Medulla oblongata (tissue), 1 donor: ENCODE measurements at regions not wholly inside any gene's neighbourhood (a gene's known extent, or its start where the extent isn't known, plus 50 kb on each side); places are given as distances from the start of the nearest gene placed in this dataset.
"Not testable (repeated sequence)": the region's sequence is repeated elsewhere in the genome, so short reads cannot be mapped to it uniquely, and the experiment has no call there.

Experiments used
- DNase-seq: peaks from one replicate; pipeline ENCODE4 v3.0.0-alpha.2; 2015; ENCODE audit errors: extremely low spot score

DNA sequence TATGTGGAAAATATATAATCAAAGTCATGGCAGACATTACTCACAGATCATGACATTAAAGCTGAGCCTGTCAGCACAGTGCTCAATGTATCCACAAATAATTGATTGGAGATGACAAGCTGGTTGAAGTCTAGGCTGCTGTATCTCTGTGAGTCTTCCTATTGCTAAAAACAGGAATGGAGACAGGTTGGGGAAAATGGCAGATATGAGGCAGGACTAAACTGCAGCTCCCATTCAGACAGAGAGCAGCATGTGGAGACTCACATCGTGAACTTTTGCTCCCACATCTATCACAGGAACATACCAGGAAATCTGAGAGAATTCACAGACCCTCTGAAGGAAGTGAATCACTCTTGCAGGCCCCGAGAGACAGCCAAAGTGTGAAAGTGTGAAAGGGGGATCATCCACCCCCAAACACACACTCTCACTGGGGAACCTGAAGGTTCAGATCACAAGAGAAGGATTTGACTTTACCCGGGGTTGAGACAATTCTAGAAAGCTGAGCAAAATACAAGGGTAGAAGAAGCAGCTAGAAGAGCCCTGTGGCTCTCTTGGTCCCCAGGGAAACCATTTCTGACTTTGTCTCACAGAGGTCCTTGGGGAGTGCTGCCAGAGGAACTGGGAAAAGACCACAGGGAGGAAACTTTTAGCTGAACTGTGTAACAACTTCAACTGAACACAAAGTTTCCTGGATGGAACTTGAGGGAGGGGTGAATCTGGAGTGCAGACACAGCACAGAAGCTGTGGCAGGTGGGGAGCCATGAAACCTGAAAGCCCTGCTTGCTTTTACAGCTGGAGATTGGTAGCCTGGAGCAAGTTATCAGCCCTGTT lies 173.4 kb downstream of the S1PR1 start:
- DNase-seq: no peak

GRCh38 chr1:101420406-101420805 lies 183.6 kb downstream of the S1PR1 start:
- no peak for DNase-seq

DNA sequence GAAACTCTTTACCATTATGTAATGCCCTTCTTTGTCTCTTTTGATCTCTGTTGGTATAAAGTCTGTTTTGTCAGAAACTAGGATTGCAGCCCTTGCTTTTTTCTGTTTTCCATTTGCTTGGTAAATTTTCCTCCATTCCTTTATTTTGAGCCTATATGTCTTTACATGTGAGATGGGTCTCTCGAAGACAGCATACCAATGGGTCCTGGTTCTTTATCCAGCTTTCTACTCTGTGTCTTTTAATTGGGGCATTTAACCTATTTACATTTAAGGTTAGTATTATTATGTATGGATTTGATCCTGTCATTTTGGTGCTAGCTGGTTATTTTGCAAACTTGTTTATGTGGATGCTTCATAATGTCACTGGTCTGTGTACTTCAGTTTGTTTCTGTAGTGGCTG lies 191.3 kb downstream of the S1PR1 start:
- DNase-seq: not testable (repeated sequence)

GRCh38 chr1:101428562-101428961 lies 191.7 kb downstream of the S1PR1 start:
- no peak for DNase-seq

DNA sequence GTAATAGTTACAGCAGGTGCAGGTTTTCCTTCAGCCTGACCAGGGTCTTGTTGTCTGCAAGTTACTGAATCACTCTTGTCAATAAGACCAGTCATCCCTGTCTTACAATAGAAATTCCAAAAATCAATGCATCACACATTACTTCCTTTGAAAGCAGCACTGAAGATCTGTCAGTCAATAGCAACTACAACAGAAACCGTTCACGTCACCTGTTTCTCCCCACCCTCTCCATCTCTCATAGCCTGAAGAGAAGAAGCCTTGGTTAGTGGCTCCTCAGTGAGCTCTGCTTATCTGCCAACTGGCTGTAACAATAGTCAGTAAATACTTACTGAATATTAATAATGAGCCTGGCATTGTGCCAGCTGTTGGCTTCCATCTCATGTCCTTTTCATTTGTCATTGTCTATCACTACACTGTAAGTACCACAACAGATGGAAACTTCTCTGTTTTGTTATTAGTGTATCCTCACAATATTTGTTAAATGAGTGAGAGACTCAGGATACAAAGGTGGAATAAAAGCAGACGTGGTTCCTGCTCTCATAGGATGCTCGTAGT lies 195.2 kb downstream of the S1PR1 start:
- DNase-seq: no peak

- no peak for DNase-seq
These were observed 199.2 kb downstream of the S1PR1 start for GRCh38 chr1:101435831-101436511.

GRCh38 chr1:101437800-101438199 lies 201.0 kb downstream of the S1PR1 start:
- no peak for DNase-seq

DNA sequence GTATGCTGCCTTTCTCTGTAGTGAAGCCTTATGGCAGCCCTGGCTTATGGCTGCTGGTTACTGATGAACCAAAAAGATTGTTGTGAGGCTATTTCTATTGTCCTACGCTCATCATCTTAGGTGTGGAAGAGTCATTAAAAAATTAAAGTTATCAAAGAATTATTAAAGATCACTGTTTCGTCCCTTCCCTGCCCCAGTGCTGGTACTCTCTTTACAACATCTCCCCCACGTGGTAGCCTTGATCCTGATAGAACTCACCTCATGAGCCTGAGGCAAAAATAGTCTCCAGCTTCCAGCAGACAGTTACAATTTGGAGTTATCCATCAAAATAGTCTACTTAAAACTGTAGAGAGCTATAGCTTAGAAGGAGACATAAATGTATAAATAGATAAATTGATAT lies 201.5 kb downstream of the S1PR1 start:
- no peak for DNase-seq

- DNase-seq: no peak
These were observed 203.7 kb downstream of the S1PR1 start for GRCh38 chr1:101440485-101440884.

DNA sequence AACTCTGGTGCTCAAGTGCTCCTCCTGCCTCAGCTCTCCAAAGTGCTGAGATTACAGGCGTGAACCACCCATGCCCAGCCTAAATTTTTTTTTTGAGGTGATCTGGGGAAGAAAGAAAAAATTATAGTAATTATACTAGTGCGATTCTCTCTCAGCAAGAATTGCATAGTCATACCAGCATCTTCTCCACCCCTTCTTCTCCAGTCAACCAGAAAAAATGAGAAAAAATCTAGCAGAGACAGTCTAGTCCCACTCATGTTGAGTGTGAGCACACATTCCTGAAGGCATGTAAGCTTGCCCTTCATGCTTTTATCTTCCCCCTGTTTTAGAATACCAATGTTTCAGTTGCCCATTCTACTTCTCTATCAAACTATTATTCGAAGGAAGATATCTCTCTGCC lies 207.6 kb downstream of the S1PR1 start:
- DNase-seq: no peak

- DNase-seq: no peak
These were observed 208.2 kb downstream of the S1PR1 start for GRCh38 chr1:101444873-101445618.

GRCh38 chr1:101448018-101448417 lies 211.2 kb downstream of the S1PR1 start:
- DNase-seq: no peak

DNA sequence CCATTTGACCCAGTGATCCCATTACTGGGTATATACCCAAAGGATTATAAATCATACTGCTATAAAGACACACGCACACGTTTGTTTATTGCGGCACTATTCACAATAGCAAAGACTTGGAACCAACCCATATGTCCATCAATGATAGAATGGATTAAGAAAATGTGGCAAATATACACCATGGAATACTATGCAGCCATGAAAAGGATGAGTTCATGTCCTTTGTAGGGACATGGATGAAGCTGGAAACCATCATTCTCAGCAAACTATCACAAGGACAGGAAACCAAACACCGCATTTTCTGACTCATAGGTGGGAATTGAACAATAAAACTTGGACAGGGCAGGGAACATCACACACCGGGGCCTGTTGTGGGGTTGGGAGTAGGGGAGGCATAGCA lies 213.9 kb downstream of the S1PR1 start:
- DNase-seq: not testable (repeated sequence)

- DNase-seq: no peak
These were observed 215.1 kb downstream of the S1PR1 start for GRCh38 chr1:101451888-101452287.

DNA sequence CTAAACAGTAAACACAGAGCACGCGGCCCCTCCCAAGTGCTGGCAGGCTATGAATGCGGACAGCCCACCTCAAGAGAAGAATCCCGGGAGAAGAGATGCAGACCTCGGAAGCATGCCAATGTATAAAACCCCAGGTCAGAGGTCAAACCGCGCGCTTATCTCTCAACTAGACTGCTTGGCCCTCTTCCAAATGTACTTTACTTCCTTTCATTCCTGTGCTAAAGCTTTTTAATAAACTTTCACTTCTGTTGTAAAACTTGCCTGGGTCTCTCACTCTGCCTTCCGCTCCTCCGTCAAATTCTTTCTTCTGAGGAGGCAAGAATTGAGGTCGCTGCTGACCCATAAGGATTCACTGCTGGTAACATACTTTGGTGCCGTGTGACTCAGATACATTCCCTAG lies 216.0 kb downstream of the S1PR1 start:
- no peak for DNase-seq

GRCh38 chr1:101453844-101454243 lies 217.0 kb downstream of the S1PR1 start:
- no peak for DNase-seq

GRCh38 chr1:101455166-101455565 lies 218.3 kb downstream of the S1PR1 start:
- no peak for DNase-seq

DNA sequence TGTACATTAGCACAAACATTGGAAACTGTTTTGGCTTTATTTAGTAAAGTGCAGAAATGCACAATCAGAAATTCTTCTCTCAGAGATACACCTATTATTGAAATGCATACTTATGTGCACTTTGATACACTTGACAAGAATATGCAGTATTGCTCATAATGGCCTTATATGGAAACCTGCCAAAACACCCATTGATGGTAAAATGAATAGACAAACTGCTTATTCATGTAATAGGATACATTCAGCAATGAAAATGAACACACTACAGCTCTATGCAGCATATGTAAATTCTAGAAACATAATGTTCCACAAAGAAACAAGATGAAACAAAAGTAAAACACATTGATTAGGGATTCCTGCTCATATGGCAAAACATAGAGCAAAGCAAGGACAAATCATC lies 223.9 kb downstream of the S1PR1 start:
- no peak for DNase-seq

GRCh38 chr1:101463195-101463594 lies 226.4 kb downstream of the S1PR1 start:
- DNase-seq: no peak

DNA sequence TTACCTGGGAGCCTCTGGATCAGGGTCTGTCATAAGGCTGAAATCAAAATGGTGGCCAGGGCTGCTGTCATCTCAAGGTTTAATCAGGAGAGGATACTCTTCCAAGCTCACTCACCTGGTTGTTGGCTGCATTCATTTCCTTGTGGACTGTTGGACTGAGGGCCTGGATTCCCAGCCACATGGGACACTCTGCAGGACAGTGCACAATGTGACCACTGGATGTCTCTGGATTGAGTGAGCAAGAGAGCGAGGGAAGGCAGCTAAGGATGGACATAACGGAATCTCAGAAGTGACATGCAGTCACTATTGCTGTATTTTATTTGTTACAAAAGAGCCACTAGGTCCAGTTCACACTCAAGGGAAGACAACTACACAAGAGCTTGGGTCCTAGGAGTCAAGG lies 229.1 kb downstream of the S1PR1 start:
- DNase-seq: no peak

- no peak for DNase-seq
These were observed 237.3 kb downstream of the S1PR1 start for GRCh38 chr1:101474039-101474665.

GRCh38 chr1:101476541-101476940 lies 239.7 kb downstream of the S1PR1 start:
- no peak for DNase-seq
